ENCODE measurements at regions not wholly inside any gene's neighbourhood (a gene's known extent, or its start where the extent isn't known, plus 50 kb on each side); places are given as distances from the start of the nearest gene placed in this dataset.

GRCh38 chr6:55696501-55696900, 117.5 kb upstream of the HMGCLL1 start:
- in situ Hi-C loops (cut with HindIII; ENCODE audit: low sequenced_read_pairs): no loop called here
- DNase-seq (ENCODE audit: low spot score): no peak

GRCh38 chr6:55696041-55696440, 117.0 kb upstream of the HMGCLL1 start:
- DNase-seq (ENCODE audit: low spot score): no peak
- in situ Hi-C loops (cut with HindIII; ENCODE audit: low sequenced_read_pairs): no loop called here

- in situ Hi-C loops (cut with HindIII; ENCODE audit: low sequenced_read_pairs): no loop called here
These were observed 115.8 kb upstream of the HMGCLL1 start for GRCh38 chr6:55694759-55695158.

GRCh38 chr6:55694148-55694547, 115.2 kb upstream of the HMGCLL1 start:
- in situ Hi-C loops (cut with HindIII; ENCODE audit: low sequenced_read_pairs): no loop called here
- DNase-seq (ENCODE audit: low spot score): no peak

More at GRCh38 chr6:55694759-55695158, 115.8 kb upstream of the HMGCLL1 start:
- DNase-seq (ENCODE audit: low spot score): no peak

GRCh38 chr6:55679503-55679902, 100.5 kb upstream of the HMGCLL1 start:
- DNase-seq (ENCODE audit: low spot score): no peak
- in situ Hi-C loops (cut with HindIII; ENCODE audit: low sequenced_read_pairs): no loop called here

GRCh38 chr6:55678330-55679224, 99.6 kb upstream of the HMGCLL1 start:
- in situ Hi-C loops (cut with HindIII; ENCODE audit: low sequenced_read_pairs): no loop called here
- peak; percentile 6 for DNase-seq (ENCODE audit: low spot score)

GRCh38 chr6:55676736-55677135, 97.7 kb upstream of the HMGCLL1 start:
- no peak for DNase-seq (ENCODE audit: low spot score)
- in situ Hi-C loops (cut with HindIII; ENCODE audit: low sequenced_read_pairs): no loop called here

GRCh38 chr6:55675941-55676340, 96.9 kb upstream of the HMGCLL1 start:
- in situ Hi-C loops (cut with HindIII; ENCODE audit: low sequenced_read_pairs): no loop called here
- no peak for DNase-seq (ENCODE audit: low spot score)

- no peak for DNase-seq (ENCODE audit: low spot score)
- in situ Hi-C loops (cut with HindIII; ENCODE audit: low sequenced_read_pairs): no loop called here
These were observed 95.7 kb upstream of the HMGCLL1 start for GRCh38 chr6:55674672-55675071.

GRCh38 chr6:55670850-55671413, 91.9 kb upstream of the HMGCLL1 start:
- in situ Hi-C loops (cut with HindIII; ENCODE audit: low sequenced_read_pairs): no loop called here
- no peak for DNase-seq (ENCODE audit: low spot score)

GRCh38 chr6:55669028-55669427, 90.0 kb upstream of the HMGCLL1 start:
- in situ Hi-C loops (cut with HindIII; ENCODE audit: low sequenced_read_pairs): no loop called here
- no peak for DNase-seq (ENCODE audit: low spot score)

GRCh38 chr6:55668591-55668990, 89.6 kb upstream of the HMGCLL1 start:
- DNase-seq (ENCODE audit: low spot score): peak; percentile 3
- in situ Hi-C loops (cut with HindIII; ENCODE audit: low sequenced_read_pairs): no loop called here

- no peak for DNase-seq (ENCODE audit: low spot score)
- in situ Hi-C loops (cut with HindIII; ENCODE audit: low sequenced_read_pairs): no loop called here
These were observed 88.3 kb upstream of the HMGCLL1 start for GRCh38 chr6:55667341-55667740.

GRCh38 chr6:55666606-55667225, 87.7 kb upstream of the HMGCLL1 start:
- in situ Hi-C loops (cut with HindIII; ENCODE audit: low sequenced_read_pairs): no loop called here
- DNase-seq (ENCODE audit: low spot score): no peak

- in situ Hi-C loops (cut with HindIII; ENCODE audit: low sequenced_read_pairs): no loop called here
- no peak for DNase-seq (ENCODE audit: low spot score)
These were observed 87.0 kb upstream of the HMGCLL1 start for GRCh38 chr6:55666037-55666436.

- in situ Hi-C loops (cut with HindIII; ENCODE audit: low sequenced_read_pairs): no loop called here
These were observed 85.9 kb upstream of the HMGCLL1 start for GRCh38 chr6:55664591-55665587.

GRCh38 chr6:55663914-55664313, 84.9 kb upstream of the HMGCLL1 start:
- in situ Hi-C loops (cut with HindIII; ENCODE audit: low sequenced_read_pairs): no loop called here
- no peak for DNase-seq (ENCODE audit: low spot score)

More at GRCh38 chr6:55664591-55665587, 85.9 kb upstream of the HMGCLL1 start:
- no peak for DNase-seq (ENCODE audit: low spot score)

- DNase-seq (ENCODE audit: low spot score): no peak
- in situ Hi-C loops (cut with HindIII; ENCODE audit: low sequenced_read_pairs): no loop called here
These were observed 80.3 kb upstream of the HMGCLL1 start for GRCh38 chr6:55659304-55659703.

- no peak for DNase-seq (ENCODE audit: low spot score)
- in situ Hi-C loops (cut with HindIII; ENCODE audit: low sequenced_read_pairs): no loop called here
These were observed 75.5 kb upstream of the HMGCLL1 start for GRCh38 chr6:55654445-55654844.
